K562 (cell line): ENCODE measurements at regions not wholly inside any gene's neighbourhood (a gene's known extent, or its start where the extent isn't known, plus 50 kb on each side); places are given as distances from the start of the nearest gene placed in this dataset.

Source experiments
- ATAC-seq: fragments of 200-7000 bp; cut with Tn5 transposase; 3 replicates; pipeline ENCODE4 v1.9.1; 2020; ENCODE audit warnings: moderate library complexity
- BruUV-seq: library from RNA; stranded (reverse); fragments of 400-500 nt; replicated peaks from 2 replicates; lab custom pipeline; 2021; lab: Mats Ljungman, UMichigan
- CTCF ChIA-PET: fragments of 300-600 bp; formaldehyde crosslinking; extraction: SDS; loops from one replicate; lab custom pipeline; 2021; ENCODE audit warnings: low intra/inter-chr PET ratio; lab: Yijun Ruan, JAX
- POLR2A ChIA-PET: fragments of 300-600, 350-650 bp; sonication (Branson Sonifier 250); formaldehyde crosslinking; extraction: SDS; loops from one replicate; lab custom pipeline; 2021; ENCODE audit warnings: antibody characterized with exemption, inconsistent platforms; lab: Yijun Ruan, JAX
- DNase-seq, 4 experiments: peaks; one replicate each; pipeline versions ENCODE4 v3.0.0 to v3.0.0-alpha.2; 2011 to 2018; ENCODE audit warnings: low spot score in 3 of 4, mixed read lengths in 3 of 4; ENCODE audit errors: extremely low read depth in 1 of 4
- FAIRE-seq: peaks from 2 replicates; lab custom pipeline; 2011; peaks lifted over from hg19 to GRCh38; lab: Jason Lieb, UNC
- H2AFZ ChIP-seq: 2 replicates; pipeline ENCODE4 v1.6.0; 2011; ENCODE audit warnings: low read depth, low read length, control low read depth, inconsistent platforms
- H3K27ac ChIP-seq: fragments of 200-600 bp; 3 replicates; pipeline ENCODE4 v1.8.0; 2011; ENCODE audit warnings: low read depth, mild to moderate bottlenecking, control low read depth, inconsistent platforms, low read length, moderate library complexity, mixed read lengths; ENCODE audit errors: extremely low read depth
- H3K27me3 ChIP-seq, 2 experiments: fragments of 300-600 bp in 1 of 2; 2 replicates in 1 of 2; 3 replicates in 1 of 2; pipeline versions ENCODE4 v1.6.0 to v1.8.0; 2011; ENCODE audit warnings: inconsistent platforms in 2 of 2, low read length in 2 of 2, mild to moderate bottlenecking in 1 of 2, mixed read lengths in 1 of 2, moderate library complexity in 1 of 2; ENCODE audit not compliant: control insufficient read depth in 2 of 2, insufficient read depth in 2 of 2
- H3K36me3 ChIP-seq: fragments of 300-600 bp; 3 replicates; pipeline ENCODE4 v1.8.0; 2011; ENCODE audit warnings: mild to moderate bottlenecking, low read length, inconsistent platforms; ENCODE audit not compliant: control insufficient read depth, insufficient read depth
- H3K4me1 ChIP-seq, 2 experiments: fragments of 200-600 bp in 1 of 2; replicated peaks in 1 of 2; 2 replicates in 1 of 2; 3 replicates in 1 of 2; pipeline versions ENCODE4 v1.5.1 to v1.8.0; 2011; ENCODE audit warnings: inconsistent platforms in 2 of 2, low read length in 2 of 2, mild to moderate bottlenecking in 1 of 2, mixed read lengths in 1 of 2, moderate library complexity in 1 of 2; ENCODE audit not compliant: control insufficient read depth in 2 of 2, insufficient read depth in 2 of 2
- H3K4me2 ChIP-seq: 2 replicates; pipeline ENCODE4 v1.6.1; 2011; ENCODE audit warnings: low read length, control low read depth, inconsistent platforms, mixed read lengths; ENCODE audit not compliant: insufficient read depth
- H3K4me3 ChIP-seq: fragments of 200-600 bp; sonication (generic), shearing (Covaris generic); 2 replicates; pipeline ENCODE4 v1.5.1; 2016; ENCODE audit warnings: control low read depth, inconsistent platforms
- H3K79me2 ChIP-seq: fragments of 200-600 bp; 3 replicates; pipeline ENCODE4 v1.8.0; 2011; ENCODE audit warnings: low read length, inconsistent platforms; ENCODE audit not compliant: control insufficient read depth, insufficient read depth
- H3K9ac ChIP-seq, 2 experiments: 2 replicates each; pipeline versions ENCODE4 v1.6.0 to v1.6.1; 2011; ENCODE audit warnings: low read depth in 2 of 2, low read length in 2 of 2, control low read depth in 1 of 2, inconsistent platforms in 1 of 2, mild to moderate bottlenecking in 1 of 2, mixed read lengths in 1 of 2; ENCODE audit not compliant: insufficient read depth in 1 of 2
- H3K9me1 ChIP-seq: one replicate; pipeline ENCODE4 v1.6.0; 2011; ENCODE audit warnings: inconsistent platforms, mild to moderate bottlenecking, low read length, moderate library complexity; ENCODE audit not compliant: control insufficient read depth, insufficient read depth
- H3K9me3 ChIP-seq: replicated peaks from 2 replicates; pipeline ENCODE4 v1.5.1; 2011; ENCODE audit warnings: low read depth, low read length, inconsistent platforms; ENCODE audit not compliant: control insufficient read depth, insufficient read depth
- H4K20me1 ChIP-seq: replicated peaks from 2 replicates; pipeline ENCODE4 v1.6.1; 2011; ENCODE audit warnings: low read length, inconsistent platforms, mixed read lengths; ENCODE audit not compliant: control insufficient read depth, insufficient read depth
- ETS1 ChIP-seq: conservative IDR thresholded peaks from 2 replicates; pipeline ENCODE4 v1.6.1; 2011; ENCODE audit warnings: low read depth, mild to moderate bottlenecking, low read length; ENCODE audit not compliant: control insufficient read depth
- JUNB ChIP-seq: fragments of 450-650 bp; formaldehyde crosslinking; conservative IDR thresholded peaks from 2 replicates; pipeline ENCODE4 v1.4.0; 2020; ENCODE audit warnings: mild to moderate bottlenecking
- NFIX ChIP-seq: fragments of 250-450 bp; sonication (Bioruptor Pico); IDR thresholded peaks from 2 replicates; pipeline ENCODE4 v1.4.0; 2020; ENCODE audit warnings: low read depth, mild to moderate bottlenecking, moderate library complexity
- ZNF584 ChIP-seq: fragments of 200-800 bp; sonication (Bioruptor generic); IDR thresholded peaks from 2 replicates; pipeline ENCODE4 v1.6.1; 2016; ENCODE audit warnings: low read depth, mild to moderate bottlenecking, missing genetic modification characterization, missing compliant biosample characterization
- WGBS: fragments of 100-300 bp; shearing (Covaris generic); methylation state at CpG from one replicate; pipeline ENCODE4 v1.1.6; 2016; ENCODE audit warnings: low coverage, mixed read lengths; ENCODE audit not compliant: insufficient coverage; ENCODE audit errors: missing lambda C conversion rate; 5-methylcytosine and 5-hydroxymethylcytosine counted together
- in situ Hi-C: fragments of 300-500 bp; cut with MboI; formaldehyde crosslinking; loops from 4 replicates; pipeline ENCODE4 v1.15.0; 2018; ENCODE audit warnings: inconsistent platforms, mixed read lengths
- intact Hi-C: fragments of 100-400 bp; cut with micrococcal nuclease; formaldehyde crosslinking; loops from 2 replicates; pipeline ENCODE4 v1.14.2; 2022

- ATAC-seq, result no peak
- in situ Hi-C loops, result no loop called here
- Histone ChIP-seq H3K27ac (no peak overlapping the region), H3K27me3 (no peaks in the 10 kb centered on the region), H3K36me3 (no peaks in the 10 kb centered on the region), H2AFZ (no peak overlapping the region), H3K4me3 (no peak overlapping the region), H3K4me1 (no peaks in the 10 kb centered on the region), H3K79me2 (no peaks in the 10 kb centered on the region), H3K9me1 (no peaks in the 10 kb centered on the region), H3K9me3 (no peaks in the 10 kb centered on the region), H4K20me1 (no peaks in the 10 kb centered on the region), H3K9ac (no peak overlapping the region), H3K4me2 (no peak overlapping the region)
- no TSS peak for BruUV-seq
- no peak for FAIRE-seq
- no peak for DNase-seq
- WGBS, result 0% methylated on average over 1 of the region's 1 CpG
- CTCF ChIA-PET, result no interaction called here
- TF ChIP-seq JUNB (CRISPR knock-in tag) (no peak), ETS1 (no peak), NFIX (CRISPR knock-in tag) (no peak), ZNF584 (CRISPR knock-in tag) (no peak)
- TF ChIP-seq, all 486 proteins: peak for 0
- intact Hi-C loops, result no loop called here
- POLR2A ChIA-PET, result no interaction called here
Observed at GRCh38 chr9:73237140-73237539, 85.5 kb downstream of the ANXA1 start.
